HG03060 (cell line): ENCODE measurements at regions not wholly inside any gene's neighbourhood (a gene's known extent, or its start where the extent isn't known, plus 50 kb on each side); places are given as distances from the start of the nearest gene placed in this dataset.

ENCODE experiments used
- ATAC-seq: cut with Tn5 transposase; IDR thresholded peaks from one replicate; pipeline ENCODE4 v1.9.1; 2021; ENCODE audit warnings: low read depth, moderate number of reproducible peaks; ENCODE audit not compliant: unreplicated experiment

GRCh38 chr6:165229216-165229615, 80.2 kb downstream of the C6orf118 start:
- no peak for ATAC-seq

DNA sequence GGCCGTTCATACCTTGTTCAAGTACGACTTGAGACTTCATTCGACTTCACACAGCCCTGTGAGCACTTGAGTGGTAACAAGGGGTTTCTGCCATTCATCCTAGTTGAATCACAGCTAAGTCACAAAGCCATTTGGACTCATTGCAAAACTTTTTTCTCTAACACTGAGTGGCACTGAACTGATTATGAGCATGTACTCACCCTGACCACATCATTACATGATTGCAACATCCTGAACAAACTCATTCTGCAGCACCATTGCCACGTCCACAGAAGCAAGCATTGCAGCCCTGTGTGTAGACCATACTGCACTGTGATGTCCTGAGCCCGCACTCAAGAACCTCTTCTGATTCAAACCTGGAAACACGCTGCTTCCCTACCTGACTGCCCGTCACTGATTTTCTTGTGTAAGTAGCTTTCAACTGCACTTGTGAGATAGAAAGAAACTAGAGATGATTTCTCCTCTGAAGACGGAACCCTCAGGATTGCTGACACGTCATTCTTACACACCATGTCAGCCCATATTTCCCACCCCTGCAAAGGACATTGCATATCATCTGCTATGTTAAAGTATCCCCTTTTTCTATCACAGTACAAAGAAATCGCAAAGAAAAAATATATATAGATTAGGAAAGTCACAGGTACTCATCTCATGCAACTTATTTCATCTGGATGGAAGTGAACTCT, 81.6 kb downstream of the C6orf118 start:
- no peak for ATAC-seq

DNA sequence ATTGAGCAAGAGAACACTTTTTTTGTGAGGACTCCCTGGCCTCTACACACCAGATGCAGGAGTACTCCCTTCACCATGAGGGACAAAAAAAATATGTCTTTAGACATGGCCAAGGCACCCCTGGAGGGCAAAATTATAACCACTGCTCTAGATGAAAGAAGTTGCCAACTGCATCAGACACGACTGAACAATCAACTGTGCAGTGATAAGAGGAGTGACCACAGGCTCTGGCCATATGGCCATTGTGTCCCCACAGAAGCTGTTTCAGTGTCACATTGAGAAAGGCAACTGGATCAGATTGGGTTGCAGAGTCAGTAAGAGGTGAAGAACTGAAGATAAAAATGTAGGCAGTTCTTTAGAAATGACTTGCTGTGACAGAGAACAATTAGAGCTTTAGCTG, 85.7 kb downstream of the C6orf118 start:
- no peak for ATAC-seq

GRCh38 chr6:165223101-165223500, 86.3 kb downstream of the C6orf118 start:
- no peak for ATAC-seq

DNA sequence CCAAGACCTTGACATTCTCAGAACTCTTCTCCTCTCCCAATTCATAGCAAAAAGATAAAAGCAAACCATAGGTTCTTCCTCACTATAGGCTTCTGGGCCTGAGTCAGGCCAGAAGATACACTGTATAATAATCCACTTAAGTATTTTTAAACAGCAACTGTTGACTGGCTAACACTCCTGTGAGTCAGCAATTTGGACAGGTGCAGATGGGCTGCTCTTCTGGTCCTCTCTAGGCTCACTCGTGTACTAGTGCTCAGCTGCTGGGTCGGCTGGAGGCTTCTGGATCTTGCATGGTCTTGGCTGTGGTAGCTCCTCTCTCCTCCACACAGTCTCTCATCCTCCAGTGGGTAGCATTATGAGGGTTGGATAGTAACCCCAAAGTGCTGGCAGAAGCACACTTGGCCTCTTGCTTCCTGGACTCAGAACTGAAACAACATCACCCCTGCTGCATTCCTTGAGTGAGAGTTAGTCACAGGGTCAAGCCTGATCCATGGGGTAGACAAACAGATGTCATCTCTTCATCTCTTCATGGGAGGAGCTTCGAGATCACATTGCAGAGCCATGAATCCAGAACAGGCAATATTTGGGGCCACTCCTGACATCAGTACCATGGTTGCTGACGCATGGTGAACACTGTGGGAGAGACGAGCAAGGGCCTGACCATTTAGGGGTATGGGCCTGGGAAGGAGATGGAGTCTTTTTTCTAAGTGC, 86.9 kb downstream of the C6orf118 start:
- no peak for ATAC-seq

DNA sequence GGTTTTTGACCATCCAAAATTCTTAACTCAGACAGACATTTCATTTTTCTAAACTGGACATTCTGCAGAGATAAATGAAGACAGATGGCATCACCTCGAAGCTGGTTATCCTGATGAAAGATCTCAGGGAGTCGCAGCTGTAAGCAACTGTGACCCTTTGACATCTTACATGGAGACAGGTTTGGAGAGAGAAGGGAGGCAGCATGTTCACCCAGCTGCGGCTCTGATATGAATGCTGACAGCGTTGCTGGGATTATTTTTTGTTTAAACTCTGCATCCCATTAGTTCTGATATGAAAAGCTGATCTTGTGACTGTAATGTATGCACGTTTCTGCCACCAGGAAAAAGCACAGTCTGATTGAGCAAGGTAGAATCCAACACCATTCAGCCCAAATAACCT, 89.4 kb downstream of the C6orf118 start:
- no peak for ATAC-seq

- no peak for ATAC-seq
Observed at GRCh38 chr6:165219629-165220028, 89.8 kb downstream of the C6orf118 start.

DNA sequence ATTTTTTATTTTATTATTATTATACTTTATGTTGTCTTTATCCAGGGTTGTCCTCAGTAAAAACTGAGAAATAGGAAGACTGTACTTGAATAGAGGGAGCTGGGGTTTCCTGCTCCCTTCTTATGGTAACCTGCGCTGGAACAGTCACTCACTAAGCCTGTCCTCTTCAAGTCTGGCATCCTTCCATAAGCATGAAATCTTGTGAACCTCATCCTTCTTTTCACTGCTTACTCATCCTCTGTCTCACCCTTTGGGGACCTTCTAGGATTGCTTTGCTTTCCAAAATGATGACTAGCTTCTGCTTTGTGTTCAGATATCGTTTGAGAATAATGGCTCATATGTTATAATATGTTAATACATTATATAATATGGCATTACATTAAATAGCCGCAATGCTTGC, 90.6 kb downstream of the C6orf118 start:
- ATAC-seq: no peak

GRCh38 chr6:165206798-165207197, 102.6 kb downstream of the C6orf118 start:
- ATAC-seq: no peak

- ATAC-seq: no peak
Observed at GRCh38 chr6:165205632-165206031, 103.8 kb downstream of the C6orf118 start.

GRCh38 chr6:165204807-165205545, 104.4 kb downstream of the C6orf118 start:
- no peak for ATAC-seq

GRCh38 chr6:165200178-165200577, 109.2 kb downstream of the C6orf118 start:
- no peak for ATAC-seq

- no peak for ATAC-seq
Observed at GRCh38 chr6:165191461-165191860, 117.9 kb downstream of the C6orf118 start.

- ATAC-seq: no peak
Observed at GRCh38 chr6:165186441-165187205, 122.8 kb downstream of the C6orf118 start.

DNA sequence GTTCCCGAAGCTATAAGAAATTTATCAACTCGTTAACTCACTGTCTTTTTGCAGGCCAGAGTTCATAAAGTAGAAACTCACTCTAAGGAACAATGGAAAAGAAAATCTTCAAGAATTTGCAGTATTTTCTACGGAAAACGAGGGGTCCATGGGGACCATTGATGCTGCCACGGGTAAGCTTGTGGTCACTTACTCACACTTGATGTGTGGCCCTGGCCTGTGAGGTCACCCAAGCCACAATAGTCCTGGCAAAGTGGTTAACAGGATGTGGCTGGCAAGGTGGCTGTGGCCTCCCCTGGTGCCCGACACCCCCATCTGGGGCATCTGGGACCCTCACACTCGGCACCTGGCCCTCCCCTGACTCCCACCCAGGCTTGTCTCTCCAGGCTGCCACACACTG, 123.4 kb downstream of the C6orf118 start:
- no peak for ATAC-seq

- ATAC-seq: no peak
Observed at GRCh38 chr6:165184192-165184979, 125.0 kb downstream of the C6orf118 start.

GRCh38 chr6:165183496-165184140, 125.8 kb downstream of the C6orf118 start:
- ATAC-seq: no peak

- ATAC-seq: no peak
Observed at GRCh38 chr6:165183071-165183470, 126.3 kb downstream of the C6orf118 start.

DNA sequence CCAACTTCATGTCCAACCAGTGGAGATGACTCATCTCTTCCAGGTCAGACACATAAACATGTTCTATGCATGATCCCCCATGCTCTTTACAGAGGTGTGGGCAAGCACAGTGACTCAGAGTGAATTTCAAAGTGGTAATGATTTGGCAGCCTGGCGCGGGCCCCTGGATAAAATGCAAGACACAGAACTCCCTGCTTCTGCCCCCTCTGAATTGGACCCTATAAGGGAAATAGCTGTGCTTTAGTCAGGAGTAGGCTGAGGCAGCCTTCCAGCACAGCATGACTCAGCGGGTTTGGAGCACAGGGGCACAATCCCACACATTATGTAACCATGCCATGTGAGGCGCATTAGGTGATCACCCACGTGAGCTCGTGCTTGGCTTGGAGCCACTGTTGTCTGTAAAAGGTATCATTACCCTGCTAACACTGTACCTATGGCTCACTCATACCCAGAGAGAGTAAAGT, 127.4 kb downstream of the C6orf118 start:
- ATAC-seq: no peak
